IMR-90 (cell line): ENCODE measurements at regions not wholly inside any gene's neighbourhood (a gene's known extent, or its start where the extent isn't known, plus 50 kb on each side); places are given as distances from the start of the nearest gene placed in this dataset.

Experiments used
- ATAC-seq: fragments of 200-7000 bp; cut with Tn5 transposase; 2 replicates; pipeline ENCODE4 v1.9.1; 2020; ENCODE audit warnings: low read depth, mild to moderate bottlenecking, moderate library complexity
- BruUV-seq: library from RNA; stranded (reverse); fragments of 400-500 nt; replicated peaks from 2 replicates; lab custom pipeline; 2021; lab: Mats Ljungman, UMichigan
- CTCF ChIA-PET: fragments of 300-600 bp; formaldehyde crosslinking; extraction: SDS; loops from one replicate; lab custom pipeline; 2021; ENCODE audit warnings: antibody characterized with exemption; lab: Yijun Ruan, JAX
- POLR2A ChIA-PET: fragments of 300-600 bp; sonication (Branson Sonifier 250); formaldehyde crosslinking; loops from one replicate; lab custom pipeline; 2022; ENCODE audit warnings: antibody characterized with exemption; ENCODE audit not compliant: unreplicated experiment; lab: Charles Lee
- DNase-seq: peaks from one replicate; pipeline ENCODE4 v3.0.0; 2013
- H2AFZ ChIP-seq: replicated peaks from 2 replicates; pipeline ENCODE3; 2013; ENCODE audit warnings: low read length, mild to moderate bottlenecking; ENCODE audit not compliant: poor library complexity
- H2AK5ac ChIP-seq: 2 replicates; pipeline ENCODE4 v1.6.1; 2013; ENCODE audit warnings: low read depth, low read length, inconsistent platforms
- H2AK9ac ChIP-seq: replicated peaks from 2 replicates; pipeline ENCODE3; 2013; ENCODE audit warnings: mild to moderate bottlenecking, low read depth, low read length, moderate library complexity; ENCODE audit not compliant: poor library complexity
- H2BK120ac ChIP-seq: 2 replicates; pipeline ENCODE4 v1.6.1; 2013; ENCODE audit warnings: low read depth, low read length, inconsistent platforms
- H2BK15ac ChIP-seq: 3 replicates; pipeline ENCODE4 v1.6.1; 2013; ENCODE audit warnings: low read depth, low read length, inconsistent platforms
- H2BK20ac ChIP-seq: 2 replicates; pipeline ENCODE4 v1.6.1; 2013; ENCODE audit warnings: low read depth, mild to moderate bottlenecking, inconsistent platforms, low read length, moderate library complexity
- H2BK5ac ChIP-seq: 2 replicates; pipeline ENCODE4 v1.6.1; 2013; ENCODE audit warnings: mild to moderate bottlenecking, low read depth, low read length, inconsistent platforms; ENCODE audit not compliant: poor library complexity, severe bottlenecking
- H3K14ac ChIP-seq: replicated peaks from 2 replicates; pipeline ENCODE4 v1.6.1; 2013; ENCODE audit warnings: low read depth, low read length, inconsistent platforms
- H3K18ac ChIP-seq: 2 replicates; pipeline ENCODE4 v1.6.1; 2013; ENCODE audit warnings: low read depth, low read length, control low read depth
- H3K23ac ChIP-seq: 2 replicates; pipeline ENCODE4 v1.6.1; 2013; ENCODE audit warnings: low read depth, low read length, inconsistent platforms
- H3K27ac ChIP-seq: 2 replicates; pipeline ENCODE4 v1.5.1; 2013; ENCODE audit warnings: mild to moderate bottlenecking, control low read depth, low read length; ENCODE audit not compliant: insufficient read depth
- H3K27me3 ChIP-seq: 2 replicates; pipeline ENCODE4 v1.6.1; 2013; ENCODE audit warnings: low read length; ENCODE audit not compliant: control insufficient read depth, insufficient read depth
- H3K36me3 ChIP-seq: 2 replicates; pipeline ENCODE4 v1.6.1; 2013; ENCODE audit warnings: low read length, mixed read lengths; ENCODE audit not compliant: control insufficient read depth, insufficient read depth
- H3K4ac ChIP-seq: 2 replicates; pipeline ENCODE4 v1.6.1; 2013; ENCODE audit warnings: low read depth, low read length, inconsistent platforms
- H3K4me1 ChIP-seq: 2 replicates; pipeline ENCODE4 v1.6.1; 2013; ENCODE audit warnings: low read length, mixed read lengths; ENCODE audit not compliant: control insufficient read depth, insufficient read depth
- H3K4me2 ChIP-seq: 2 replicates; pipeline ENCODE4 v1.6.1; 2013; ENCODE audit warnings: low read depth, mild to moderate bottlenecking, control low read depth, low read length, moderate library complexity
- H3K4me3 ChIP-seq: 2 replicates; pipeline ENCODE4 v1.5.1; 2013; ENCODE audit warnings: low read depth, mild to moderate bottlenecking, control low read depth, low read length, moderate library complexity; ENCODE audit not compliant: insufficient read depth
- H3K56ac ChIP-seq: 2 replicates; pipeline ENCODE4 v1.6.1; 2013; ENCODE audit warnings: low read length, inconsistent platforms; ENCODE audit not compliant: insufficient read depth; ENCODE audit errors: extremely low read depth
- H3K79me1 ChIP-seq, 2 experiments: 2 replicates each; pipeline ENCODE4 v1.6.1; 2013; ENCODE audit warnings: low read length in 2 of 2, inconsistent platforms in 1 of 2, low read depth in 1 of 2
- H3K9ac ChIP-seq: 2 replicates; pipeline ENCODE4 v1.6.1; 2013; ENCODE audit warnings: low read depth, low read length, control low read depth
- H3K9me1 ChIP-seq: 2 replicates; pipeline ENCODE4 v1.6.1; 2013; ENCODE audit warnings: low read length, inconsistent platforms; ENCODE audit not compliant: insufficient read depth
- H3K9me3 ChIP-seq: 2 replicates; pipeline ENCODE4 v1.6.1; 2013; ENCODE audit warnings: low read length; ENCODE audit not compliant: control insufficient read depth, insufficient read depth
- H4K20me1 ChIP-seq: 2 replicates; pipeline ENCODE4 v1.6.1; 2013; ENCODE audit warnings: low read length, inconsistent platforms; ENCODE audit not compliant: insufficient read depth
- H4K5ac ChIP-seq: 2 replicates; pipeline ENCODE4 v1.6.1; 2013; ENCODE audit warnings: mild to moderate bottlenecking, low read depth, low read length, control low read depth
- H4K8ac ChIP-seq, 2 experiments: 2 replicates each; pipeline ENCODE4 v1.6.1; 2013; ENCODE audit warnings: low read depth in 2 of 2, low read length in 2 of 2, control low read depth in 1 of 2, inconsistent platforms in 1 of 2
- H4K91ac ChIP-seq: 2 replicates; pipeline ENCODE4 v1.6.1; 2013; ENCODE audit warnings: low read depth, low read length, inconsistent platforms; ENCODE audit not compliant: insufficient read depth
- BHLHE40 ChIP-seq: fragments of 150-350 bp; IDR thresholded peaks from 2 replicates; pipeline ENCODE4 v1.6.1; 2016; ENCODE audit warnings: mild to moderate bottlenecking, low read depth, low read length
- CEBPB ChIP-seq: IDR thresholded peaks from 2 replicates; pipeline ENCODE4 v1.6.1; 2012; ENCODE audit warnings: low read depth, low read length, improper control_type of control experiment
- CTCF ChIP-seq: conservative IDR thresholded peaks from 2 replicates; pipeline ENCODE4 v1.5.1; 2012; ENCODE audit warnings: mild to moderate bottlenecking, low read depth, low read length, improper control_type of control experiment
- ELK1 ChIP-seq: fragments of 150-350 bp; IDR thresholded peaks from 2 replicates; pipeline ENCODE4 v1.6.1; 2016; ENCODE audit warnings: low read depth, mild to moderate bottlenecking, low read length, moderate library complexity, borderline replicate concordance
- FOS ChIP-seq: fragments of 150-350 bp; IDR thresholded peaks from 2 replicates; pipeline ENCODE4 v1.6.1; 2016; ENCODE audit warnings: low read depth, low read length
- MAFK ChIP-seq: IDR thresholded peaks from 2 replicates; pipeline ENCODE4 v1.6.1; 2012; ENCODE audit warnings: low read depth, low read length, improper control_type of control experiment
- MAZ ChIP-seq: IDR thresholded peaks from 2 replicates; pipeline ENCODE4 v1.6.1; 2012; ENCODE audit warnings: low read depth, mild to moderate bottlenecking, low read length, improper control_type of control experiment, moderate library complexity, borderline replicate concordance
- POLR2A ChIP-seq: IDR thresholded peaks from 2 replicates; pipeline ENCODE4 v1.6.1; 2012; ENCODE audit warnings: mild to moderate bottlenecking, low read depth, low read length
- RAD21 ChIP-seq: IDR thresholded peaks from 2 replicates; pipeline ENCODE4 v1.6.1; 2012; ENCODE audit warnings: low read length, improper control_type of control experiment
- RCOR1 ChIP-seq: IDR thresholded peaks from 2 replicates; pipeline ENCODE4 v1.6.1; 2012; ENCODE audit warnings: mild to moderate bottlenecking, low read length, improper control_type of control experiment; ENCODE audit not compliant: insufficient replicate concordance
- RFX5 ChIP-seq: IDR thresholded peaks from 2 replicates; pipeline ENCODE4 v1.8.0; 2012; ENCODE audit warnings: low read depth, mild to moderate bottlenecking, low read length, moderate library complexity
- SMC3 ChIP-seq: fragments of 150-350 bp; IDR thresholded peaks from 2 replicates; pipeline ENCODE4 v1.6.1; 2016; ENCODE audit warnings: low read depth, mild to moderate bottlenecking, antibody characterized with exemption, low read length, moderate library complexity
- dilution Hi-C: fragments of 300-500 bp; cut with HindIII; formaldehyde crosslinking; loops from one replicate; pipeline ENCODE4 v1.14.3; 2018; ENCODE audit warnings: low sequenced_read_pairs; ENCODE audit not compliant: unreplicated experiment
- in situ Hi-C: fragments of 300-500 bp; cut with MboI; formaldehyde crosslinking; loops from 3 replicates; pipeline ENCODE4 v1.14.3; 2019; ENCODE audit warnings: low sequenced_read_pairs, inconsistent platforms, mixed read lengths
- intact Hi-C: fragments of 100-400 bp; cut with micrococcal nuclease; formaldehyde crosslinking; loops from 2 replicates; pipeline ENCODE4 v1.10.0; 2022

- H2AK9ac ChIP-seq, result no peak overlapping the region
- no peak overlapping the region for H3K27ac ChIP-seq
- CTCF ChIA-PET, result no interaction called here
- H3K4ac ChIP-seq, result no peak overlapping the region
- ATAC-seq (no peak), DNase-seq (no peak)
- TF ChIP-seq CEBPB (no peak), SMC3 (no peak), CTCF (no peak), RFX5 (no peak), BHLHE40 (no peak), POLR2A (no peak), RAD21 (no peak), RCOR1 (no peak), MAZ (no peak), FOS (no peak), ELK1 (no peak), MAFK (no peak)
- H3K9ac ChIP-seq, result no peak overlapping the region
- no peak overlapping the region for H2AFZ ChIP-seq
- in situ Hi-C loops, result no loop called here
- H2BK5ac ChIP-seq, result no peak overlapping the region
- H3K23ac ChIP-seq, result no peak overlapping the region
- H4K20me1 ChIP-seq, result no peaks in the 10 kb centered on the region
- dilution Hi-C loops, result no loop called here
- H2AK5ac ChIP-seq, result no peak overlapping the region
- no peak overlapping the region for H4K8ac ChIP-seq
- BruUV-seq, result no TSS peak
- no peak overlapping the region for H3K4me3 ChIP-seq
- H3K9me1 ChIP-seq, result no peaks in the 10 kb centered on the region
- intact Hi-C loops, result no loop called here
- H2BK15ac ChIP-seq, result no peak overlapping the region
- H3K4me1 ChIP-seq, result no peaks in the 10 kb centered on the region
- H3K14ac ChIP-seq, result no peak overlapping the region
- H3K18ac ChIP-seq, result no peak overlapping the region
- no peak overlapping the region for H4K5ac ChIP-seq
- H3K27me3 ChIP-seq, result no peaks in the 10 kb centered on the region
- POLR2A ChIA-PET, result no interaction called here
- no peaks in the 10 kb centered on the region for H3K36me3 ChIP-seq
- H3K9me3 ChIP-seq, result no peaks in the 10 kb centered on the region
- no peak overlapping the region for H3K56ac ChIP-seq
- no peaks in the 10 kb centered on the region for H3K79me1 ChIP-seq
- H2BK20ac ChIP-seq, result no peak overlapping the region
- H2BK120ac ChIP-seq, result no peak overlapping the region
- no peak overlapping the region for H3K4me2 ChIP-seq
- H4K91ac ChIP-seq, result no peak overlapping the region
Measured at GRCh38 chr1:47672622-47673021, 234.8 kb downstream of the FOXD2 start.
